NCI-H2227 (cell line): ENCODE measurements at regions not wholly inside any gene's neighbourhood (a gene's known extent, or its start where the extent isn't known, plus 50 kb on each side); places are given as distances from the start of the nearest gene placed in this dataset.
"Not testable (repeated sequence)": the region's sequence is repeated elsewhere in the genome, so short reads cannot be mapped to it uniquely, and the experiment has no call there.

Experiments used
- DNase-seq: peaks from one replicate; lab custom pipeline; 2025; ENCODE audit not compliant: unreplicated experiment; lab: John Stamatoyannopoulos, UW

GRCh38 chr17:62322313-62322712 lies 58.0 kb upstream of the EFCAB3 start:
- no peak for DNase-seq

GRCh38 chr17:62321451-62321850 lies 58.9 kb upstream of the EFCAB3 start:
- no peak for DNase-seq

GRCh38 chr17:62319846-62320245 lies 60.5 kb upstream of the EFCAB3 start:
- no peak for DNase-seq

DNA sequence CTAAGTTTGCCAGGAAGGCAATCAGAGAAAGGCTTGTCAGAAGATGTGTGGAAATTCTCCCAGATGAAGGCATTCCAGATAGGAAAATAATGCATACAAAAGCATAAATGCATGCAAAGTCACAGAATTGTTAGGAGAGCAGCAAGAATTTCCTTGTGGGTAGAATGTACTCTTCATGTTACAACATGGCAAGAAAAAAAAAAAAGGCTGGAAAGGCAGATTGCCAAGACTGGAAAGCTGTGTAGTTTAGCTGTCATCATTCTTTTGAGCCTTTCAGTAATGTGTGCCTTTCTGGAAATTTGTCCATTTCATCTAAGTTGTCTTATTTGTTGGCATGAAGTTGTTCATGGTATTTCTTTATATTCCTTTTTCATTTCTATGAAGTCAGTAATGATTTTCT lies 71.0 kb upstream of the EFCAB3 start:
- no peak for DNase-seq

DNA sequence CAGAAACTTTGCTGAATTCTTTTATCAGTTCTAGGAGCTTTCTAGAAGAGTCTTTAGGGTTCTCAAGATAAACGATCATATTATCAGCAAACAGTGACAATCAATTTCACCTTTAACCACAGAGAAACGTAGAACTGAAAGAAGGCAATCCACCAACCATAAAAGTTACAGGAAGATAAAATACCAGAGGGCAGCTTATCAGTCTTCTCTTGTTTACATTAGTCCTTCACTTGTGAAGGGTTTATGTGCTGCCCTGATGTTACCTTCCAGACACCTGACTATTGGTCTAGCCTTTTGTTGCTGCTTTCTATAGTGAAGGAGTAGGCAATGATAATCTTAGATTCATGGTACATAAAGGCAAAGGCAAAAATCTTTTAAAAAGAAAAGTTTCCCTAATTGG lies 73.2 kb upstream of the EFCAB3 start:
- no peak for DNase-seq

DNA sequence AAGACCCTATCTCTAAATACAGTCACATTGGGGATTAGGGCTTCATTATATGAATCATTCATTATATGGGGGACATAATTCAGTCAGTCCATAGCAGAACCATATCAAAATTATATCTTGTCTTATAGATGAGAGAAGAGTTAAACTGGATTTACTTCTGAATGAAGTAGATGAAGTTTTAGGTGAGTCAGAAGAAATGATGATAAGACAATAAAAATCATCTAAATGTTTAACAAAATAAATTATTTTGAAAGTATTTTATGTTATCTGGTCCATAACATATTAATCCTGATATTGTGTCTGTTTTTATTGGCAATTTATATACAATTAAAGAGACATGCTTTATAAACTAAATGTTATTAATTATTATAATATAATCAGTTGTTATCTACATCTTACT lies 76.9 kb upstream of the EFCAB3 start:
- no peak for DNase-seq

- DNase-seq: no peak
Measured at GRCh38 chr17:62300697-62301096, 79.7 kb upstream of the EFCAB3 start.

DNA sequence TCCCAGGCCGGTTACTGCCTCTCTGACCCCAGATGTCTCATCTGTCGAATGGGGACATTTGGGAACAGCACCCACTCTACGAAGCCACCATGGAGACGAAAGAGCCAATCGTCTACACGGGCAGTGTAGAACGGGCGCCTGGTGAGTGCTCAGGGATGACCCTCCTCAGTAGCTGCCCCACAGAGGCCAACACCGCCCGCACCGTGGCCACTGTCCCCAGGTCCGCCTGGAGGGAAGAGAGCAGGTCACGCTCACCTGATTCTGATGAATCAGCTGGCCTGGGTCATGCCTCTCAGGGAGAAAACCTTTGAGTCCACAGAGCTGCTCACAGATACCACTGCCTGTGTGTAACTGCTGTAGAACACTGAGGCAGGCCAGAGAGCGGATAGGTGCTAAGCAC lies 105.1 kb upstream of the EFCAB3 start:
- not testable (repeated sequence) for DNase-seq

DNA sequence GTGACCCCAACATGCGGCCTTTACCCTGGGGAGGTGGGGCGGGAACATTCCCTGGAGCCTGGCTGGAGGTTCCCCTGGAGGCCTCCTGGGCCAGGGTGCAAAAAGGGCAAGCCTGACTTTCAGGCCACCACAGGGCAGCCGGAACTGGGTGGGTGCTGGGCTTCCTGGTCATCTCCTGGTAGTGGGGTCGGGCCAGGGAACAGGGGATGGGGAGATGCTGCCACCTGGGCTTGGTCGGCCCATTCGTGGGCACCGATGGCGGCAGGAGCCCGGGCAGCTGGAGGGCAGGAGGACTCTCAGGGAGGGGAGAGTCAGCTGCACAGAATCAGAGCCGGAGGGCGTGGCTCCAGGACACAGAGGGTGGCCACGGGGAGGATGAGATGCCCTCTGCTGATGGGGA lies 112.0 kb upstream of the EFCAB3 start:
- DNase-seq: not testable (repeated sequence)

- not testable (repeated sequence) for DNase-seq
Measured at GRCh38 chr17:62264974-62265373, 115.4 kb upstream of the EFCAB3 start.

- DNase-seq: not testable (repeated sequence)
Measured at GRCh38 chr17:62255791-62256190, 124.6 kb upstream of the EFCAB3 start.

GRCh38 chr17:62242076-62242475 lies 138.3 kb upstream of the EFCAB3 start:
- DNase-seq: not testable (repeated sequence)

DNA sequence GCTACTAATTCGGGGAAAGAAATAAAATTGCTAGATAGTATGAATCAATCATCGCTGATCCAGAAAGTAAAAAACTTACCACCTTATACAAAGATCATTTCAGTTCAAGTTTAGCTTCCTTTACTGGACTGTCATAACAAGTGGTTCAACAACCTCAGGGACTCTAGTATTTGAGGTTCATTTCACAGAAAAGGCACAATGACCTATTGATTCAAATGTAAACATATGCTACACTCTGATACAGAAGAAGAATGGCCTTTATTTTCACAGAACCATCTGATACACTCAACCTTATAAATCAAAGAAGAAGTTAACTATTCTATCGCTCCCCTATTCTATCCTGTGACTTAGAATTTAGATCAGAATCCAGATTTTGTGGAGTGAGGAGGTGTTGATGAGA lies 140.8 kb upstream of the EFCAB3 start:
- not testable (repeated sequence) for DNase-seq

- DNase-seq: not testable (repeated sequence)
Measured at GRCh38 chr17:62238551-62239338, 141.6 kb upstream of the EFCAB3 start.

DNA sequence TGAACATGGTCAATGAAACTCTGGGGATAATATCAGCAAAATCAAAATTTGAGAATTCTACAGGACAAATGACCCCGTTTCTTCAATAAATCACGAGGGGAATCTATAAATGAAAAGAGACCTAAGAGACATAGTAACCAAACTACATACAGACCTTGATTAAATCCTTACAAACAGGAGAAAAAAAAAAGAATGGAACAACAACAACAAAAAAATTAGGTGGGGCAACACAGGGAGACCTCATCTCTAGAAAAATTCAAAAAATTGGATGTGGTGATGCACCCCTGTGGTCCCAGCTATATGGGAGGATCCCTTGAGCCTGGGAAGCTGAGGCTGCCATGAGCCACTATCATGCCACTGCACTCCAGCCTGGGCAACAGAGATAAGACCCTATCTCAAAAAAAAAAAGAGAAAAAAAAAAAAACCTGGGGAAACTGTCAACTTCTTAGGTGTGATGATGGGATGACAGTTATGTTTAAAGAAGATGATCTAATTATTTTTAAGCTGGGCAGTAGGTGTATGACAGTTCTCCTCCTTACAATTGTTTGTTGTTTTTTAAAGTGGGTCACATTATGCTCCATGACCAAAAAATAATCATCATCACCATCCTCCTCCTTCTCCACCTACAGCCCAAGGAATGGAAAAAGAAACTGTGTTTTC lies 146.4 kb upstream of the EFCAB3 start:
- not testable (repeated sequence) for DNase-seq

- not testable (repeated sequence) for DNase-seq
Measured at GRCh38 chr17:62231293-62231692, 149.1 kb upstream of the EFCAB3 start.

GRCh38 chr17:62226610-62227240 lies 153.6 kb upstream of the EFCAB3 start:
- DNase-seq: not testable (repeated sequence)

- not testable (repeated sequence) for DNase-seq
Measured at GRCh38 chr17:62223585-62223984, 156.8 kb upstream of the EFCAB3 start.

DNA sequence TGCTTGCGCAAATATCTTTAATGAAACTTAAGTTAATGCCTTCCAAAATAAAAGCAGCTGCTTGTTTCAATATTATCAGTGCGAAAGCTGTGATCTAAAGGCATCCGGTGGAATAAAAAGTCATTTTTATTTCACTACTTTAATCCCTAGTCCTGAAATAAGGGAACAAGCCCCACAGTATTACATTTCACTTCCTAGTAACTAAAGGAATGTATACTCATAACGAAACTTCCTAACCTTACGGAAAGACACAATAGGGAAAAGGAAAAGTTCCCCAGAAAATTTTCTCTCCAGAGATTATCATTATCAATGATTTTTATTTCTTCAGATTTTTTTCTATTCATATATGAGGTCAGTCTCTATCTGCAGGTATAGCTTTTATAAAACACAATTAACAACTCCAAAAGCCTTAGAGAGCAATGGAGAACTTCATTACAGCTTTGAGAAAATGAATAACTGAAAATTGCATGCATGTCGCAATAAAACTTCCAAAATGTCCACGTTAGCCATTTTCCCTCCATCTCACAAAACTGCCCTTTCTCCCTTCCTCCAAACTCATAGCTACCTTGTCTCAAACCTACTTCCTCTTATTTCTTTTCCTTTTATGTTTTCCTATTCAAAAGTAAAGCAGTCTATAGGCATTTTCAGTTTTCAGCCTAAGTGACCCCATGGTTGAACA lies 154.3 kb upstream of the MED13 start:
- no peak for DNase-seq

- DNase-seq: no peak
Measured at GRCh38 chr17:62216847-62217246, 151.8 kb upstream of the MED13 start.

DNA sequence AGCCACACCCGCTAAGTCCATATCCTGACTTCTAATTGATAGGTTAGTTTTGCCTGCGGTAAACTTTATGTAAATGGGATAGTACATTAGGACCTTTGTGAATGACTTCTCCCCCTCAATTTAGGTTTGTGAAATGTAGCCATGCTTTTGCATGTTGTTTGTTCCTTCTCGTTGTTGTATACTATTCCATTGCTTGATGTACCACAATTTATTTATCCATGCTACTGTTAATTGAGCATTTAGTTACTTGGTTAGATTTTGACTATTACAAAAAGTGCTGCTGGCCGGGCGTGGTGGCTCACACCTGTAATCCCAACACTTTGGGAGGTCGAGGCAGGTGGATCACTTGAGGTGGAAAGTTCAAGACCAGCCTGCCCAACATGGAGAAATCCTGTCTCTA lies 150.8 kb upstream of the MED13 start:
- DNase-seq: not testable (repeated sequence)
